HepG2 (cell line): ENCODE measurements at regions not wholly inside any gene's neighbourhood (a gene's known extent, or its start where the extent isn't known, plus 50 kb on each side); places are given as distances from the start of the nearest gene placed in this dataset.

Experiments
- ATAC-seq: fragments of 200-7000 bp; cut with Tn5 transposase; 3 replicates; pipeline ENCODE4 v1.9.1; 2020; ENCODE audit warnings: mild to moderate bottlenecking, moderate library complexity
- BruUV-seq: library from RNA; stranded (reverse); fragments of 400-500 nt; replicated peaks from 2 replicates; lab custom pipeline; 2021; lab: Mats Ljungman, UMichigan
- CTCF ChIA-PET: fragments of 300-600 bp; formaldehyde crosslinking; extraction: SDS; loops from one replicate; lab custom pipeline; 2021; ENCODE audit warnings: low total read pairs, inconsistent platforms, low intra/inter-chr PET ratio; lab: Yijun Ruan, JAX
- POLR2A ChIA-PET: fragments of 350-600 bp; sonication (Branson Sonifier 250); formaldehyde crosslinking; loops from one replicate; lab custom pipeline; 2020; ENCODE audit warnings: antibody characterized with exemption, inconsistent platforms; lab: Yijun Ruan, JAX
- DNase-seq: peaks from one replicate; pipeline ENCODE4 v3.0.0-alpha.2; 2015; ENCODE audit warnings: low spot score
- FAIRE-seq: peaks from 3 replicates; lab custom pipeline; 2011; peaks lifted over from hg19 to GRCh38; lab: Jason Lieb, UNC
- H2AFZ ChIP-seq: one replicate; pipeline ENCODE4 v1.6.1; 2011; ENCODE audit warnings: low read length, inconsistent platforms
- H3K27ac ChIP-seq: fragments of 300-600 bp; 3 replicates; pipeline ENCODE4 v1.8.0; 2011; ENCODE audit warnings: mixed run types, mild to moderate bottlenecking, mixed read lengths, low read length, inconsistent platforms; ENCODE audit not compliant: insufficient read depth; ENCODE audit errors: extremely low read length
- H3K27me3 ChIP-seq, 2 experiments: fragments of 200-600 bp in 1 of 2; 2 replicates in 1 of 2; 3 replicates in 1 of 2; pipeline versions ENCODE4 v1.6.0 to v1.8.0; 2011; ENCODE audit warnings: low read length in 2 of 2, mild to moderate bottlenecking in 2 of 2, moderate library complexity in 2 of 2, inconsistent platforms in 1 of 2; ENCODE audit not compliant: insufficient read depth in 2 of 2, control insufficient read depth in 1 of 2
- H3K36me3 ChIP-seq, 2 experiments: fragments of 200-600 bp in 1 of 2; replicated peaks in 1 of 2; 2 replicates in 1 of 2; 3 replicates in 1 of 2; pipeline versions ENCODE4 v1.5.1 to v1.8.0; 2011; ENCODE audit warnings: low read length in 2 of 2, inconsistent platforms in 1 of 2; ENCODE audit not compliant: insufficient read depth in 2 of 2, control insufficient read depth in 1 of 2
- H3K4me1 ChIP-seq: 2 replicates; pipeline ENCODE4 v1.5.1; 2012; ENCODE audit warnings: low read length, inconsistent platforms; ENCODE audit not compliant: insufficient read depth
- H3K4me2 ChIP-seq: 2 replicates; pipeline ENCODE4 v1.6.0; 2011; ENCODE audit warnings: low read depth, low read length, inconsistent platforms
- H3K4me3 ChIP-seq, 3 experiments: fragments of 200-600 bp in 1 of 3; sonication (generic), shearing (Covaris generic) in 1 of 3; replicated peaks in 1 of 3; 2 replicates each; pipeline ENCODE4 v1.5.1; 2011 to 2016; ENCODE audit warnings: low read length in 3 of 3, inconsistent platforms in 2 of 3, low read depth in 2 of 3, mild to moderate bottlenecking in 2 of 3, control low read depth in 1 of 3, mixed read lengths in 1 of 3; ENCODE audit not compliant: insufficient read depth in 1 of 3
- H3K79me2 ChIP-seq: one replicate; pipeline ENCODE4 v1.6.1; 2011; ENCODE audit warnings: low read length, inconsistent platforms; ENCODE audit not compliant: insufficient read depth
- H3K9ac ChIP-seq: 2 replicates; pipeline ENCODE4 v1.6.0; 2011; ENCODE audit warnings: mild to moderate bottlenecking, low read depth, low read length, inconsistent platforms; ENCODE audit not compliant: insufficient read depth
- H3K9me3 ChIP-seq: 2 replicates; pipeline ENCODE4 v1.5.1; 2012; ENCODE audit warnings: mild to moderate bottlenecking, low read length
- H4K20me1 ChIP-seq: 2 replicates; pipeline ENCODE4 v1.6.0; 2011; ENCODE audit warnings: inconsistent platforms, mild to moderate bottlenecking, low read length, moderate library complexity; ENCODE audit not compliant: insufficient read depth
- E2F2 ChIP-seq: sonication (generic); formaldehyde crosslinking; IDR thresholded peaks from 2 replicates; pipeline ENCODE4 v1.4.0; 2020; ENCODE audit warnings: missing genetic modification reagents, borderline replicate concordance
- ERF ChIP-seq: IDR thresholded peaks from 2 replicates; pipeline ENCODE4 v1.6.1; 2018; ENCODE audit warnings: missing biosample characterization, missing genetic modification reagents
- PRDM4 ChIP-seq: sonication (generic); formaldehyde crosslinking; IDR thresholded peaks from 2 replicates; pipeline ENCODE4 v1.9.0; 2021; ENCODE audit warnings: missing genetic modification reagents, borderline replicate concordance
- ZSCAN29 ChIP-seq: sonication (generic); formaldehyde crosslinking; conservative IDR thresholded peaks from 2 replicates; pipeline ENCODE4 v1.4.0; 2020; ENCODE audit warnings: mild to moderate bottlenecking, missing genetic modification reagents
- WGBS: methylation state at CpG from one replicate; pipeline ENCODE4 v1.1.6; 2017; ENCODE audit warnings: low lambda C conversion rate; 5-methylcytosine and 5-hydroxymethylcytosine counted together
- in situ Hi-C: cut with HindIII; loops from 2 replicates; pipeline ENCODE4 v1.10.0; 2017; ENCODE audit warnings: low pct_unique_long_range_greater_than_20kb; ENCODE audit not compliant: extremely low pct_ligation_motif_present
- intact Hi-C: fragments of 100-400 bp; cut with micrococcal nuclease; formaldehyde crosslinking; loops from one replicate; pipeline ENCODE4 v1.10.0; 2022; ENCODE audit not compliant: unreplicated experiment

- intact Hi-C loops: loop anchor here (10.0 kb wide), 1 partner anchor 125 kb away; no protein-coding TSS in a partner anchor
- WGBS: 3% methylated on average over 2 of the region's 2 CpGs
These were observed 53.0 kb upstream of the RAPGEF2 start for GRCh38 chr4:159049780-159050375.

More at GRCh38 chr4:159049780-159050375, 53.0 kb upstream of the RAPGEF2 start:
- H3K4me2 ChIP-seq: no peak overlapping the region
- H3K9ac ChIP-seq: no peak overlapping the region
- H3K27me3 ChIP-seq: 0 out of 5 replicates have a peak, but pooled peaks cover 0 to 1% of the 10 kb centered on the region in 2 experiments
- H3K4me3 ChIP-seq: no peak overlapping the region
- DNase-seq (no peak), ATAC-seq (no peak), FAIRE-seq (no peak)
- POLR2A ChIA-PET: no interaction called here
- TF ChIP-seq PRDM4 (CRISPR knock-in tag): no peak
- TF ChIP-seq E2F2: no peak
- TF ChIP-seq ERF (CRISPR knock-in tag): no peak
- TF ChIP-seq ZSCAN29: no peak
- H3K79me2 ChIP-seq: no peaks in the 10 kb centered on the region
- H3K36me3 ChIP-seq: no peaks in the 10 kb centered on the region
- in situ Hi-C loops: no loop called here
- no peaks in the 10 kb centered on the region for H3K9me3 ChIP-seq
- no peaks in the 10 kb centered on the region for H4K20me1 ChIP-seq
- no TSS peak for BruUV-seq
- CTCF ChIA-PET: no interaction called here
- H2AFZ ChIP-seq: no peak overlapping the region
- H3K4me1 ChIP-seq: peaks cover 31% of the 10 kb centered on the region
- no peak overlapping the region for H3K27ac ChIP-seq
